ENCODE measurements at regions not wholly inside any gene's neighbourhood (a gene's known extent, or its start where the extent isn't known, plus 50 kb on each side); places are given as distances from the start of the nearest gene placed in this dataset.

DNA sequence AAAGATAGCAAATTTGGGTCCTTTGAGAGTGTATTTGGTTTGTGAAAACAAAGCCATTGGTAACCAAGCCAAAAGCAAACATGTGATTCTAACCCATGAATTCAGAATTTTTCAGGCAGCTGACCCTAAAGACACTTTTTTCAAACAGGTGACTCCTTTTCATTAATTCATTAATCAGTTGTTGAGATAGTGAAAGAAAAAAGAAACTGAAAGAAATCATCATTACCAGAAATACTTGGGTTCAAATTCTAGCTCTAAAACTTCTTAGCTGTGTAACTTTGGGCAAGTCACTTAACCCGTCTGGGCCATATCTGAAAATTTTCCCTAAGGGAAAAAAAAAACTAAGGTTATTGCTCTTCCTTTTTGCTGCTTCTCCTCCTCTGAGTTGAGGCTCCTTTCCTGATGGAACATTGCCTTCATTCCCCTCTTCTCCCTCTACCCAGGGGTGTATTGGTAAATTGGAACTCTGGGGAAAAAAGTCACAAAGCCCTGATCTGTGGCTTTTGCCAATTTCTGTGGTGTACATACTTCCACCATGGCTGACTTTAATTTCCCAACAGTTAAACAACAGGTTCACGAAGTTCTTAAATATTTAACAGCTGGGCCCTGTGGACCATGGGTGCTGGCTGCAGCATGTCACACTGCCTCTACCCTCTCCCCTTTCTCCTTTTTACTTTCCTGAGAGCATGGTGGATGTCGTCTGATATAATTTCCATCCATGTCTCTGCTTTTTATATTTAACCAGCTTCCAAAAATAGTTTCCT is 120.3 kb downstream of the ASB7 start:
- H3K27ac ChIP-seq, result peak overlapping the region in 4 of 5 donors; percentile 61 to 87 (median 76)
- H3K4me3 ChIP-seq, result no peak overlapping the region
- no peaks in the 10 kb centered on the region for H3K36me3 ChIP-seq
- no peak for TF ChIP-seq POLR2A (IDR thresholded peaks at IDR 0.05)
- TF ChIP-seq POLR2AphosphoS5 (IDR thresholded peaks at IDR 0.05), result no peak
- no peak for TF ChIP-seq EP300 (IDR thresholded peaks at IDR 0.05)
- TF ChIP-seq, protein P1, sequence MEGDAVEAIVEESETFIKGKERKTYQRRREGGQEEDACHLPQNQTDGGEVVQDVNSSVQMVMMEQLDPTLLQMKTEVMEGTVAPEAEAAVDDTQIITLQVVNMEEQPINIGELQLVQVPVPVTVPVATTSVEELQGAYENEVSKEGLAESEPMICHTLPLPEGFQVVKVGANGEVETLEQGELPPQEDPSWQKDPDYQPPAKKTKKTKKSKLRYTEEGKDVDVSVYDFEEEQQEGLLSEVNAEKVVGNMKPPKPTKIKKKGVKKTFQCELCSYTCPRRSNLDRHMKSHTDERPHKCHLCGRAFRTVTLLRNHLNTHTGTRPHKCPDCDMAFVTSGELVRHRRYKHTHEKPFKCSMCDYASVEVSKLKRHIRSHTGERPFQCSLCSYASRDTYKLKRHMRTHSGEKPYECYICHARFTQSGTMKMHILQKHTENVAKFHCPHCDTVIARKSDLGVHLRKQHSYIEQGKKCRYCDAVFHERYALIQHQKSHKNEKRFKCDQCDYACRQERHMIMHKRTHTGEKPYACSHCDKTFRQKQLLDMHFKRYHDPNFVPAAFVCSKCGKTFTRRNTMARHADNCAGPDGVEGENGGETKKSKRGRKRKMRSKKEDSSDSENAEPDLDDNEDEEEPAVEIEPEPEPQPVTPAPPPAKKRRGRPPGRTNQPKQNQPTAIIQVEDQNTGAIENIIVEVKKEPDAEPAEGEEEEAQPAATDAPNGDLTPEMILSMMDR (IDR thresholded peaks at IDR 0.05), result no peak
- no peaks in the 10 kb centered on the region for H3K27me3 ChIP-seq
- WGBS, 5 donors, result 68 to 75% (median 74%) methylated on average over 3 of the region's 3 CpGs
- H3K4me1 ChIP-seq, result peaks cover 5 to 29% (median 9%) of the 10 kb centered on the region in 4 donors
- intact Hi-C loops (cut with DNase I; ENCODE audit: low total_unique reads), result no loop called here
- H3K9me3 ChIP-seq, result no peaks in the 10 kb centered on the region
- no peak for DNase-seq

DNA sequence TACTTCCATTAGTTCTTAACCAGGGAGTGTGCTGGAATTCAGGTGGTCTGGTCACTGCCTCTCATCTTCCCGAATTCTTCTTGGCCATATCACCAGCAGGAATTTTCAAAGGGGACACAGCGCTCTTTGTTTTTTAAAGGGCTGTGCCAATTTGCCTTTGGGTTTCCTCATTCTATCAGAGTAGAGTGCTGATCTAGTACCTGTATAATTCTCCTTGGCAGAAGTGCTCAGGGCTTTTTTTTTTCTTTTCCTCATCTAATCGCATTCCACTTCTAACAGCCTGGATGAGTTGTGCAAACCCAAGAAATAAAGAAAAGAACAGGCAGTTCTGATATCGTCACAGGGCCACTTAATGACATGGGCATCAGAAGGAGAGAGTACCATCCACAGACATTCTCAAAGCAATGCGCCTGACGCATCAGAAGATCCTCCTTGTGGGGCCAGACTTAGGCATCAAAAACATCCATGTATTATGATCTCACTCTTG is 121.0 kb downstream of the ASB7 start:
- H3K4me1 ChIP-seq, result peaks cover 5 to 29% (median 9%) of the 10 kb centered on the region in 4 donors
- H3K27me3 ChIP-seq, result no peaks in the 10 kb centered on the region
- no peak for DNase-seq
- no peaks in the 10 kb centered on the region for H3K9me3 ChIP-seq
- 77 to 87% (median 84%) methylated on average over 6 of the region's 6 CpGs for WGBS, 5 donors
- TF ChIP-seq, protein P1 (IDR thresholded peaks at IDR 0.05), result no peak
- TF ChIP-seq POLR2AphosphoS5 (IDR thresholded peaks at IDR 0.05) (no peak), EP300 (IDR thresholded peaks at IDR 0.05) (no peak), POLR2A (IDR thresholded peaks at IDR 0.05) (no peak)
- intact Hi-C loops (cut with DNase I; ENCODE audit: low total_unique reads), result no loop called here
- H3K4me3 ChIP-seq, result no peak overlapping the region
- no peaks in the 10 kb centered on the region for H3K36me3 ChIP-seq
- H3K27ac ChIP-seq, result peak overlapping the region in 2 of 5 donors; percentile 61 to 82

DNA sequence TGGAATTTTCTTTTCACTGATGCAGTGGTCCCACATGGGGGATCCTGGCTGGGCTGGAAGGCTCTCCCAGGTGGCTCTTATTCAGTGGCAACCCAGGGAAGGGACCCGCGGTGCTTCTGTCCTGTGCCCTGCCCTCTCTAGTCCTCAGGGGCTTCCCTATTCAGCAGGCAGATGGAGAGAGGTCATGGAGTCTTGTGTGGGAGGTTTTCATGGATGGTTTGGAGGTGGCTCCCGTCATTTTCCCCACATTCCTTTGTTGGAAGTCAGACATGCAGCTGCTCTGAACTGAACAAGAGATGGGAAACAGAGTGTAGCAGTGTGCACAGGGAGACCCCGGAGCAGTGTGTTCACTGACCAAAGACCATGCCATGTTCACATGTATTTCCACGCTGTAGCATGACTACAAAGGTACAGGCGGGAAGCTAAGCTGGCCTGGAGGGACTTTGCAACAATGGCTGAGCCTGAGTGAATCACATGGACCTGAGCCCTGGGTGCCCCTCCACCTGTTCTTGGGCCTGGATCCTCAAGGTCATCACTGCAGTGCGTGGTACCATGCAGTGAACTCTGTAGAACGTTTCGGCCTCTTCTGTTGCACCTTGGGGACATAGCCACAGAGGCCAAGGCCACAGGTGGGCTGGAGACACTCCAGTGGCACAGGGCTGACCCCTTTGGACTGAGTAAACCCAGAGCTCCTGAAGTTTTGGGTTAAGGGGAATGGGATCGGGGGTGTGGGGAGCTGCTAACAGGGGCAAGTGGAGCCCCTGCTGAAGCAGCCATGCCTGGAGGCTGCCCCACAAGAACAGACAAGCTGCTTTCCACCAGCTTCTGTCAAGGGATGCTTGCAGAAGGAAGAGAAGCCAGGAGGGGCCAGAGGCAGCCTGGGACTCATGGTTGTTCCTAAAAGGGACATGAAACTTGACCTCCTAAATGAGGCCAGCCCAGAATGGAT is 123.0 kb downstream of the ASB7 start:
- Histone ChIP-seq H3K36me3 (no peaks in the 10 kb centered on the region), H3K9me3 (no peaks in the 10 kb centered on the region), H3K27me3 (peaks cover 0 to 13% (median 0%) of the 10 kb centered on the region in 3 donors), H3K4me3 (no peak overlapping the region), H3K27ac (no peak overlapping the region), H3K4me1 (peaks cover 5 to 28% (median 8%) of the 10 kb centered on the region in 4 donors)
- intact Hi-C loops (cut with DNase I; ENCODE audit: low total_unique reads), result no loop called here
- TF ChIP-seq EP300 (IDR thresholded peaks at IDR 0.05) (no peak), POLR2AphosphoS5 (IDR thresholded peaks at IDR 0.05) (no peak), POLR2A (IDR thresholded peaks at IDR 0.05) (no peak)
- TF ChIP-seq, protein P1 (IDR thresholded peaks at IDR 0.05), result no peak
- WGBS, 5 donors, result 72 to 84% (median 81%) methylated on average over 9 to 10 of the region's 10 CpGs
- peak in 1 of 2 donors; percentile 44 for DNase-seq

DNA sequence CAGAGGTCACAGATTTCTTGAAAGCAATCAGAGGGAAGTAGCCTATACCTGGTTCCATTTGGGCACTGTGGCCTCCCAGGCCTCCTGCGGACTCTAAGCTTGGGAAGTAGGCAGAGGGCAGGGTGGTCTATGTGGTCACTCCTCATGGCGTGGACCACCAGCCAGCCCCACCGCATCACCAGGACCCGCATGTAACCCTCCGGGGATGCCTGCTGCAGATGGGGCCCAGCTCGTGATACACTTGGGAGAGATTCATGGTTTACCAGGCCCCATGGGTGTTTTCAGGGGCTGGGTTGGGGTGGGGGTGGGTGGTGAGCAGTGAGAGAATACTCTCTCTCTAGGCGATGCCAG is 123.7 kb downstream of the ASB7 start:
- WGBS, 5 donors, result 91 to 100% (median 97%) methylated on average over 7 of the region's 7 CpGs
- DNase-seq, result no peak
- intact Hi-C loops (cut with DNase I; ENCODE audit: low total_unique reads), result no loop called here

More for the DNA sequence above, 123.7 kb downstream of the ASB7 start:
- Histone ChIP-seq H3K4me3 (no peak overlapping the region), H3K27ac (no peak overlapping the region), H3K9me3 (no peaks in the 10 kb centered on the region), H3K27me3 (peaks cover 0 to 13% (median 0%) of the 10 kb centered on the region in 3 donors), H3K4me1 (peaks cover 5 to 22% (median 6%) of the 10 kb centered on the region in 4 donors), H3K36me3 (no peaks in the 10 kb centered on the region)
- TF ChIP-seq, protein P1 (IDR thresholded peaks at IDR 0.05), result no peak
- TF ChIP-seq POLR2AphosphoS5 (IDR thresholded peaks at IDR 0.05), result no peak
- no peak for TF ChIP-seq EP300 (IDR thresholded peaks at IDR 0.05)
- TF ChIP-seq POLR2A (IDR thresholded peaks at IDR 0.05), result no peak

Measured in stomach (tissue), 8 donors.